22Rv1 (cell line): ENCODE measurements at regions not wholly inside any gene's neighbourhood (a gene's known extent, or its start where the extent isn't known, plus 50 kb on each side); places are given as distances from the start of the nearest gene placed in this dataset.

Source experiments
- CTCF ChIP-seq: fragments of 450-650 bp; IDR thresholded peaks from 2 replicates; pipeline ENCODE4 v1.5.1; 2017; ENCODE audit warnings: mild to moderate bottlenecking
- ZFX ChIP-seq: fragments of 450-650 bp; IDR thresholded peaks from 2 replicates; pipeline ENCODE4 v1.6.1; 2017; ENCODE audit warnings: antibody characterized with exemption, borderline replicate concordance

GRCh38 chr17:74037320-74037719 lies 166.2 kb upstream of the RPL38 start:
- TF ChIP-seq CTCF (no peak), ZFX (no peak)
